Pancreas (tissue), 10 donors: ENCODE measurements at regions not wholly inside any gene's neighbourhood (a gene's known extent, or its start where the extent isn't known, plus 50 kb on each side); places are given as distances from the start of the nearest gene placed in this dataset.
"Not testable (repeated sequence)": the region's sequence is repeated elsewhere in the genome, so short reads cannot be mapped to it uniquely, and the experiment has no call there.

Source experiments
- ATAC-seq, 4 donors: fragments of 200-7000 bp; cut with Tn5 transposase; one replicate each; pipeline versions ENCODE4 v1.8.0 to v1.9.1; 2020; ENCODE audit warnings: mild to moderate bottlenecking in 4 of 4, moderate library complexity in 4 of 4
- DNase-seq, 6 donors: peaks; one replicate each; pipeline ENCODE4 v3.0.0-alpha.2; 2020
- FAIRE-seq: peaks from 2 replicates; lab custom pipeline; 2012; peaks lifted over from hg19 to GRCh38; lab: Jason Lieb, UNC
- H3K27ac ChIP-seq, 4 donors: fragments of 200-600 bp; sonication (generic); 1 replicate in 3 of 4; 2 replicates in 1 of 4; pipeline versions ENCODE4 v1.5.0 to v1.8.0; 2020
- H3K27me3 ChIP-seq, 4 donors: fragments of 200-600 bp; one replicate each; pipeline ENCODE4 v1.8.0; 2021
- H3K36me3 ChIP-seq, 3 donors: fragments of 200-600 bp; sonication (generic) in 1 of 3; one replicate each; pipeline versions ENCODE4 v1.5.0 to v1.8.0; 2020 to 2021
- H3K4me1 ChIP-seq, 3 donors: fragments of 200-600 bp; one replicate each; pipeline ENCODE4 v1.8.0; 2021
- H3K4me3 ChIP-seq, 4 donors: fragments of 200-600 bp; sonication (generic) in 2 of 4; one replicate each; pipeline versions ENCODE4 v1.5.0 to v1.8.0; 2020 to 2021
- H3K9me3 ChIP-seq, 4 donors: fragments of 200-600 bp; one replicate each; pipeline ENCODE4 v1.8.0; 2021
- WGBS, 2 donors: extraction: QIAGEN DNeasy Blood & Tissue Kit; methylation state at CpG; one replicate each; pipeline ENCODE4 v1.1.7; 2013; 5-methylcytosine and 5-hydroxymethylcytosine counted together
- intact Hi-C, 3 donors: fragments of 100-400 bp; cut with DNase I; formaldehyde crosslinking; loops; one replicate each; pipeline versions ENCODE4 v1.11.1 to v1.14.2; 2022
- TF ChIP-seq, protein P1 (sequence below), 4 donors: fragments of 200-600 bp; sonication (generic) in 3 of 4; IDR thresholded peaks; one replicate each; pipeline versions ENCODE4 v1.5.0 to v1.8.0; 2021; ENCODE audit warnings: antibody characterized with exemption in 4 of 4
- donor health status: healthy with polysubstance abuse.
- donor health status: DM: no; HTN: no; CAD: no; lungs with moderate emphysema.
- donor health status: DM: no; HTN: no; CAD: no.
- donor health status: control.
- donor health status: control.
- donor health status: Bipolar disorder and iron deficiency.
- donor health status: DM: yes; HTN: yes; CAD: no.
- donor health status: DM: no; HTN: no; CAD: no.
- donor health status: DM: no; HTN: no; CAD: no.
- donor health status: DM: yes; HTN: yes; CAD: no.

DNA sequence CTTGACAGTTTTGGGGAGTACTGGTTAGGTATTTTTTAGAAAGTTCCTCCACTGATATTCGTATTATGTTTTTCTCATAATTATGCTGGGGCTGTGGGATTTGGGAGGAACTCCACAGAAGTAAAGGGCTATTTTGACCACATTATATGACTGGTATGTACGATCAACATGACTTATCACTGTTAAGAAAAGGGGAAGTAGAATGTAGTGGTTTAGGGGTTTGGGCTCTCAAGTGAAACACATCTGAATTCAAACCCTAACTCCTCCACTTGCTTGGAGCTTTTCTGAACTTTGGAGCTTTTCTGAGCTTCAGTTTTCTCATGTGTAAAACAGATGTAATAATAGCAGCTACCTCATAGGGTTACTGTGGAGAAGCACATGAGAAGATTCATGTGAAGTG, 96.4 kb upstream of the C1GALT1C1 start:
- intact Hi-C loops = no loop called here
- no peaks in the 10 kb centered on the region for H3K36me3 ChIP-seq

DNA sequence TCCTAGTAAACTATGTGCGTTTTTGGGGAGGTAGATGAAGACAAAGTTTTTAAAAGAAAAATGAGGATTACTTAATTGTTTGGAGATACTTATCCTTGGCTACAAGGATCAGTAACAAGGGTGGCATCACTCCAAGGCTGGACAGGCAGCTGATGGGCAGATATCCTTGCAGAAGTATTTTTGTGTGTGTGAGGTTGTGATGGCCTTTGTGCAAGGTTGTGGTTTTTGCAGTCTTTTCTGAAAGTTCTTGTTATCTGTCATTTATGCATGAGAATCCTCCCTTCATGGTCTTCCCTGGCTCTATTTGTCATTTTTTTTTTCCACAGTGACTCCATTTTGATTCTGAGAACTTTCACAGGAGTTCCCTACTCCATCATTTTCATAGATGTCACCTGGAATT, 96.0 kb upstream of the C1GALT1C1 start:
- no peaks in the 10 kb centered on the region for H3K9me3 ChIP-seq
- DNase-seq (no peak), FAIRE-seq (no peak), ATAC-seq (no peak)
- H3K27ac ChIP-seq = no peak overlapping the region
- no peak overlapping the region for H3K4me3 ChIP-seq
- intact Hi-C loops = no loop called here
- H3K36me3 ChIP-seq = no peaks in the 10 kb centered on the region
- 59 to 77% methylated on average over 1 of the region's 1 CpG for WGBS, 2 donors
- TF ChIP-seq, protein P1, sequence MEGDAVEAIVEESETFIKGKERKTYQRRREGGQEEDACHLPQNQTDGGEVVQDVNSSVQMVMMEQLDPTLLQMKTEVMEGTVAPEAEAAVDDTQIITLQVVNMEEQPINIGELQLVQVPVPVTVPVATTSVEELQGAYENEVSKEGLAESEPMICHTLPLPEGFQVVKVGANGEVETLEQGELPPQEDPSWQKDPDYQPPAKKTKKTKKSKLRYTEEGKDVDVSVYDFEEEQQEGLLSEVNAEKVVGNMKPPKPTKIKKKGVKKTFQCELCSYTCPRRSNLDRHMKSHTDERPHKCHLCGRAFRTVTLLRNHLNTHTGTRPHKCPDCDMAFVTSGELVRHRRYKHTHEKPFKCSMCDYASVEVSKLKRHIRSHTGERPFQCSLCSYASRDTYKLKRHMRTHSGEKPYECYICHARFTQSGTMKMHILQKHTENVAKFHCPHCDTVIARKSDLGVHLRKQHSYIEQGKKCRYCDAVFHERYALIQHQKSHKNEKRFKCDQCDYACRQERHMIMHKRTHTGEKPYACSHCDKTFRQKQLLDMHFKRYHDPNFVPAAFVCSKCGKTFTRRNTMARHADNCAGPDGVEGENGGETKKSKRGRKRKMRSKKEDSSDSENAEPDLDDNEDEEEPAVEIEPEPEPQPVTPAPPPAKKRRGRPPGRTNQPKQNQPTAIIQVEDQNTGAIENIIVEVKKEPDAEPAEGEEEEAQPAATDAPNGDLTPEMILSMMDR (IDR thresholded peaks at IDR 0.05) = no peak
- no peaks in the 10 kb centered on the region for H3K4me1 ChIP-seq
- no peaks in the 10 kb centered on the region for H3K27me3 ChIP-seq

More for the DNA sequence above, 96.4 kb upstream of the C1GALT1C1 start:
- Histone ChIP-seq H3K9me3 (no peaks in the 10 kb centered on the region), H3K27ac (no peak overlapping the region), H3K4me1 (no peaks in the 10 kb centered on the region), H3K27me3 (no peaks in the 10 kb centered on the region), H3K4me3 (no peak overlapping the region)
- ATAC-seq (no peak), DNase-seq (no peak), FAIRE-seq (no peak)
- TF ChIP-seq, protein P1 (IDR thresholded peaks at IDR 0.05) = no peak
- 53 to 59% methylated on average over 2 of the region's 2 CpGs for WGBS, 2 donors

DNA sequence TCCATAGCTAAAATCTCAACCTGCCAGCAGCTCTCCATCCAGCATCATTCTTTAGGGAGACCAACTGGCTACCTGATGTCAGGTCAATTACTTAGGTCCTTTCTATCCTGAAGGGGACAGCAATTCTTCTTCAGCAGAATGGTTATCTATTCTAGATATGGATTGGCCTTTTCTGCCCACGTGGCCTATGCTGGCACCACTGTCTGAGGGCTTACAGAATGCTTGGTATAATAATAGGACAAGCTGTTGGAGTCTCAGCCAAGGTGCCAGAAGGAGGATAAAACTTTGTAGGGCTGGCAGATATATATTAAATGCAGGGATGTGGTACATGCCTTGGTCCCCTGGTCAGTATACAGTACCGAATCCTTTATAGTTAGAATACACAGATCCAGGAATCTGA, 89.8 kb upstream of the C1GALT1C1 start:
- intact Hi-C loops = no loop called here
- ATAC-seq (no peak), FAIRE-seq (no peak), DNase-seq (no peak)
- no peak overlapping the region for H3K27ac ChIP-seq
- no peaks in the 10 kb centered on the region for H3K9me3 ChIP-seq
- no peaks in the 10 kb centered on the region for H3K27me3 ChIP-seq
- 46 to 71% methylated on average over 2 of the region's 2 CpGs for WGBS, 2 donors
- no peaks in the 10 kb centered on the region for H3K4me1 ChIP-seq
- TF ChIP-seq, protein P1 (IDR thresholded peaks at IDR 0.05) = no peak
- H3K4me3 ChIP-seq = no peak overlapping the region
- H3K36me3 ChIP-seq = no peaks in the 10 kb centered on the region

DNA sequence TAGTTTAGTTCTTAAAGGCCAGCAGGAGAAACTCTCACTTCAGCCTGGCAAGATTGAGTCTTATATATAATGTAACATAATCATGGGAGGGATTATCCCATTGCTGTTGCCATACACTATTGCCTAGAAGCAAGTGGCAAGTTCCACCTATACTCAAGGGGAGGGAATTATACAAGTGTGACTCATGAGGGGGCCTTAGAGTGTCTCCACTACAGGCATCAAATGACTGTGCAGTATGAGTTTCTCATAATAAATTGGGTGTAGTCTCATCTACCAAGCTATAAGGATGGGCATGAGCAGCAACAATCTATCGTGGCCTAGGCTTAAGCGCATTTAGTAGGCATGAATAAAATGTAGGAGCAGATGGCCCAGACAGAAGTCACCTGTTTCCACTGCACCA, 89.1 kb upstream of the C1GALT1C1 start:
- intact Hi-C loops = no loop called here
- Histone ChIP-seq H3K4me1 (no peaks in the 10 kb centered on the region), H3K27me3 (no peaks in the 10 kb centered on the region), H3K27ac (no peak overlapping the region), H3K36me3 (no peaks in the 10 kb centered on the region), H3K9me3 (no peaks in the 10 kb centered on the region), H3K4me3 (no peak overlapping the region)
- FAIRE-seq (no peak), DNase-seq (no peak), ATAC-seq (no peak)
- TF ChIP-seq, protein P1 (IDR thresholded peaks at IDR 0.05) = no peak
- 95 to 98% methylated on average over 2 of the region's 2 CpGs for WGBS, 2 donors

DNA sequence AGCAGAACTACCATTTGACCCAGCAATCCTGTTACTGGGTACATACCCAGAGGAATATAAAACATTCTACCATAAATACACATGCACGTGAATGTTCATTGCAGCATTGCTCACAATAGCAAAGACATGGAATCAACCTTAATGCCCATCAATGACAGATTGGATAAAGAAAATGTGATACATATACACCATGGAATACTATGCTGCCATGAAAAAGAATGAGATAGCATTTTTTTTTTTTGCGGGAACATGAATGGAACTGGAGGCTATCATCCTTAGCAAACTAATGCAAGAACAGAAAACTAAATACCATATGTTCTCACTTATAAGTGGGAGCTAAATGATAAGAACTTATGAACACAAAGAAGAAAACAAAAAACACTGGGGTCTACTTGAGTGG, 72.5 kb upstream of the C1GALT1C1 start:
- WGBS, 2 donors = 91 to 93% methylated on average over 2 of the region's 2 CpGs
- H3K36me3 ChIP-seq, H3K4me1 ChIP-seq, H3K9me3 ChIP-seq, ATAC-seq, DNase-seq, intact Hi-C loops, H3K27me3 ChIP-seq, FAIRE-seq, H3K4me3 ChIP-seq, H3K27ac ChIP-seq: not testable (repeated sequence)

DNA sequence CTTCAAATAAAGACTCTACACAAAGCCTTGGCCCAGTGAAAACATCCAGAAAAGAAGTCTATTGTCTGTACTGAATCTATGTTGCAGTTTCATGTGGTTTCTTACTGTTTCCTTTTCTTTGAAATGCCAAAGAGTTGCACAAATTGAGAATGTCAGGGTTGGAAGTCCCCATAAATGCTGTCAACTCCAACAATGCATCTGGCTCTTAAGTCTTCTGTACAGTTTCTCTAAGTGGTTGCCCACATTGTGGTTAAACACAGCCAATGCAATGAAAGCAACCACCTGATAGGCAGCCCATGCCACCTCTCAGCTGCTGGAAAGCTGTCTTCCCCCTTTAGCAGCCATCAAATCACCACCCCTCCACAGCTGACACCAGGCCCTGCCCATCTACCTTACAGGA, 67.2 kb upstream of the C1GALT1C1 start:
- TF ChIP-seq, protein P1 (IDR thresholded peaks at IDR 0.05) = no peak
- Histone ChIP-seq H3K4me3 (no peak overlapping the region), H3K27ac (no peak overlapping the region), H3K36me3 (no peaks in the 10 kb centered on the region), H3K9me3 (no peaks in the 10 kb centered on the region), H3K27me3 (no peaks in the 10 kb centered on the region), H3K4me1 (no peaks in the 10 kb centered on the region)
- FAIRE-seq (no peak), ATAC-seq (no peak), DNase-seq (no peak)
- intact Hi-C loops = no loop called here
